ENCODE measurements at regions not wholly inside any gene's neighbourhood (a gene's known extent, or its start where the extent isn't known, plus 50 kb on each side); places are given as distances from the start of the nearest gene placed in this dataset.

- TF ChIP-seq CTCF (conservative IDR thresholded peaks at IDR 0.05) = no peak
- H3K27ac ChIP-seq = no peak overlapping the region
Measured at GRCh38 chr2:43121580-43122314, 104.7 kb downstream of the ZFP36L2 start.

GRCh38 chr2:43119303-43119702 lies 107.1 kb downstream of the ZFP36L2 start:
- no peak overlapping the region for H3K27ac ChIP-seq
- no peak for TF ChIP-seq CTCF (conservative IDR thresholded peaks at IDR 0.05)

DNA sequence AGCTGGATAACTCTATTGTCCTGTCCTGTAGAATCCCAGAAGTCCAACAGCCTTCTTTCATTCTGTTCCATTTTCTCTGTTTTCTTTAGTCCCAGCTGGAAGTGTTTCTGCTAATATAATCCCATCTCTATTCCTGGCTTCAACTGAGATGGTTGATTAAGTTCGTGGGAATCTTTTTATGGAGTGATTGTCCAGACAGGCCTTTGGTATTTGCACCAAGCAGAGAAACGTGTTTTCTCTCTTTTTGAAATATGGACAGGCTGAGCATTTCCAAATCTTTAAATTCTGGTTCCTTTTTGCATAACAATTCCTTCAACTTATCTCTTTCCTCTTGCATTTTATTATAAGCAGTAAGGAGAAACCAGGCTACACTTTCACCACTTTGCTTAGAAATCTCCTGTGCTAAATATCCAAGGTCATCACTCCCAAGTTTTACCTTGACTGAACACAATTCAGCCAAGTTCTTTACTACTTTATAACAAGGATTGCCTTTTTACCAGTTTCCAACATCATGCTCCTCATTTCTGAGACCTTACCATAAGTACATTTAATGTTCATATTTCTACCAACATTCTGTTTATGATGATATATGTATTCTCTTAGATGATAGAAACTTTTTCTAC lies 108.8 kb downstream of the ZFP36L2 start:
- TF ChIP-seq CTCF (conservative IDR thresholded peaks at IDR 0.05) = no peak
- no peak overlapping the region for H3K27ac ChIP-seq

- no peak for TF ChIP-seq CTCF (conservative IDR thresholded peaks at IDR 0.05)
- H3K27ac ChIP-seq = no peak overlapping the region
Measured at GRCh38 chr2:43116988-43117387, 109.4 kb downstream of the ZFP36L2 start.

- no peak for TF ChIP-seq CTCF (conservative IDR thresholded peaks at IDR 0.05)
- no peak overlapping the region for H3K27ac ChIP-seq
Measured at GRCh38 chr2:43115881-43116280, 110.5 kb downstream of the ZFP36L2 start.

DNA sequence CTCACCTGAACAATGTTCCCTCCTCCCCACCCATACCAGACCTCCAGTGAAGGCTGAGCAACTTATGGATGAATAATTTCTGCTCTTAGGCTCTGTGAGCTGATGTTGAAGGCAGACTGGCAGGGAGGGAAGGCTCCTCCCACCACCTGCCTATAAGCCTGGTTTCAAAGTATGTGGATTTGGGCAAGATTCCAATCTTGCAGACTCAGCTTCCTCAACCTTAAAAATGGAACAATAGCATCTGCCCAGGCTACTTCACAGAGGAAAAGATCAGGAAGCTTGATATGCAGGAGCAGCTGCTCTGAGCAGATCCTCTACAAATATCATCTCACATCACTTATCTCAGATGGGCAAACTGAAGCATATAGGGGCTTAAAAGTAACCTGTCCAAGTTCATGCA lies 112.2 kb downstream of the ZFP36L2 start:
- TF ChIP-seq CTCF (conservative IDR thresholded peaks at IDR 0.05) = no peak
- H3K27ac ChIP-seq = no peak overlapping the region

- no peak for TF ChIP-seq CTCF (conservative IDR thresholded peaks at IDR 0.05)
- H3K27ac ChIP-seq = no peak overlapping the region
Measured at GRCh38 chr2:43111788-43112554, 114.4 kb downstream of the ZFP36L2 start.

Data from VCaP (cell line).